Body of pancreas (tissue), 4 donors: ENCODE measurements at regions not wholly inside any gene's neighbourhood (a gene's known extent, or its start where the extent isn't known, plus 50 kb on each side); places are given as distances from the start of the nearest gene placed in this dataset.

ENCODE experiments used
- POLR2A ChIP-seq, 3 donors: fragments of 450-650 bp; IDR thresholded peaks; one replicate each; pipeline ENCODE4 v1.6.1; 2016; ENCODE audit warnings: antibody characterized with exemption in 3 of 3, mild to moderate bottlenecking in 2 of 3
- TF ChIP-seq, protein P1 (sequence below), 7 experiments: fragments of 450-650 bp in 4 of 7; fragments of 200-600 bp in 3 of 7; sonication (generic) in 3 of 7; IDR thresholded peaks; one replicate each; pipeline ENCODE4 v1.5.1; 2016 to 2019; ENCODE audit warnings: antibody characterized with exemption in 7 of 7

DNA sequence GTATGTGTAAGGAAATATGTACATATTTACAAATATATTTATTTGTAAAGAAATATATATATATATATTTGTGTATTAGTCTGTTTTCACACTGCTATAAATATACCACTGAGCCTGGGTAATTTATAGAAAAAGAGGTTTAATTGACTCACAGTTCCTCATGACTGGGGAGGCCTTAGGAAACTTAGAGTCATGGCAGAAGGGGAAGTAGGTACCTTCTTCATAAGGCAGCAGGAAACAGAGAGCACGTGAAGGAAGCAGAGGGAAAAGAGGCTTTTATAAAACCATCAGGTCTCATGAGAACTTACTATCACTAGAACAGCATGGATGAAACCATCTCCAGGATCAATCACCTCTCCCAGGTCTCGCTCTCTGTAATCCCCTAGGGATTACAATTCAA lies 644.5 kb upstream of the HS3ST5 start:
- TF ChIP-seq, protein P1, sequence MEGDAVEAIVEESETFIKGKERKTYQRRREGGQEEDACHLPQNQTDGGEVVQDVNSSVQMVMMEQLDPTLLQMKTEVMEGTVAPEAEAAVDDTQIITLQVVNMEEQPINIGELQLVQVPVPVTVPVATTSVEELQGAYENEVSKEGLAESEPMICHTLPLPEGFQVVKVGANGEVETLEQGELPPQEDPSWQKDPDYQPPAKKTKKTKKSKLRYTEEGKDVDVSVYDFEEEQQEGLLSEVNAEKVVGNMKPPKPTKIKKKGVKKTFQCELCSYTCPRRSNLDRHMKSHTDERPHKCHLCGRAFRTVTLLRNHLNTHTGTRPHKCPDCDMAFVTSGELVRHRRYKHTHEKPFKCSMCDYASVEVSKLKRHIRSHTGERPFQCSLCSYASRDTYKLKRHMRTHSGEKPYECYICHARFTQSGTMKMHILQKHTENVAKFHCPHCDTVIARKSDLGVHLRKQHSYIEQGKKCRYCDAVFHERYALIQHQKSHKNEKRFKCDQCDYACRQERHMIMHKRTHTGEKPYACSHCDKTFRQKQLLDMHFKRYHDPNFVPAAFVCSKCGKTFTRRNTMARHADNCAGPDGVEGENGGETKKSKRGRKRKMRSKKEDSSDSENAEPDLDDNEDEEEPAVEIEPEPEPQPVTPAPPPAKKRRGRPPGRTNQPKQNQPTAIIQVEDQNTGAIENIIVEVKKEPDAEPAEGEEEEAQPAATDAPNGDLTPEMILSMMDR (IDR thresholded peaks at IDR 0.05): no peak
- no peak for TF ChIP-seq POLR2A (IDR thresholded peaks at IDR 0.05)
